Transverse colon (tissue), 4 donors: ENCODE measurements at regions not wholly inside any gene's neighbourhood (a gene's known extent, or its start where the extent isn't known, plus 50 kb on each side); places are given as distances from the start of the nearest gene placed in this dataset.

ENCODE experiments used
- DNase-seq: peaks from one replicate; pipeline ENCODE4 v3.0.0-alpha.2; 2019
- H3K27ac ChIP-seq, 4 donors: fragments of 200-600 bp; sonication (generic); 2 replicates each; pipeline ENCODE4 v1.5.1; 2016 to 2018; ENCODE audit warnings: inconsistent platforms in 4 of 4
- H3K27me3 ChIP-seq: fragments of 200-600 bp; sonication (generic); 2 replicates; pipeline ENCODE4 v1.5.1; 2017; ENCODE audit warnings: inconsistent platforms
- H3K36me3 ChIP-seq, 4 donors: fragments of 200-600 bp; sonication (generic); 2 replicates each; pipeline ENCODE4 v1.5.1; 2017 to 2019; ENCODE audit warnings: inconsistent platforms in 4 of 4
- H3K4me1 ChIP-seq, 4 donors: fragments of 200-600 bp; sonication (generic); 2 replicates each; pipeline ENCODE4 v1.5.1; 2017 to 2020; ENCODE audit warnings: inconsistent platforms in 4 of 4
- H3K4me3 ChIP-seq, 4 donors: fragments of 200-600 bp; sonication (generic); 1 replicate in 1 of 4; 2 replicates in 3 of 4; pipeline versions ENCODE4 v1.5.1 to v1.6.1; 2017 to 2019; ENCODE audit warnings: inconsistent platforms in 4 of 4
- H3K9me3 ChIP-seq, 2 donors: fragments of 200-600 bp; sonication (generic); 2 replicates each; pipeline ENCODE4 v1.5.1; 2017 to 2019; ENCODE audit warnings: inconsistent platforms in 2 of 2
- CTCF ChIP-seq, 5 experiments: fragments of 200-600 bp in 3 of 5; fragments of 450-650 bp in 2 of 5; sonication (generic) in 3 of 5; IDR thresholded peaks; 1 replicate in 2 of 5; 2 replicates in 3 of 5; pipeline ENCODE4 v1.5.1; 2016 to 2017; ENCODE audit warnings: antibody characterized with exemption in 5 of 5, inconsistent platforms in 3 of 5, mild to moderate bottlenecking in 2 of 5, moderate library complexity in 1 of 5
- EP300 ChIP-seq: sonication (generic); formaldehyde crosslinking; IDR thresholded peaks from one replicate; pipeline ENCODE4 v1.6.1; 2017; ENCODE audit warnings: antibody characterized with exemption, low read depth
- POLR2A ChIP-seq: fragments of 450-650 bp; IDR thresholded peaks from one replicate; pipeline ENCODE4 v1.6.1; 2016; ENCODE audit warnings: antibody characterized with exemption, mild to moderate bottlenecking, moderate library complexity
- POLR2AphosphoS5 ChIP-seq, 3 donors: sonication (generic); formaldehyde crosslinking; IDR thresholded peaks; one replicate each; pipeline ENCODE4 v1.6.1; 2016; ENCODE audit warnings: antibody characterized with exemption in 3 of 3
- WGBS, 2 donors: methylation state at CpG; one replicate each; pipeline ENCODE4 v1.1.5; 2018; ENCODE audit warnings: low coverage in 1 of 2; 5-methylcytosine and 5-hydroxymethylcytosine counted together
- in situ Hi-C, 4 donors: fragments of 200-750 bp; cut with MboI; loops; one replicate each; pipeline versions ENCODE4 v1.15.0 to v1.15.1; 2017; ENCODE audit warnings: low sequenced_read_pairs in 3 of 4, low pct_ligation_motif_present in 1 of 4, low pct_unique_long_range_greater_than_20kb in 1 of 4
- intact Hi-C: fragments of 100-400 bp; cut with DNase I; formaldehyde crosslinking; loops from one replicate; pipeline ENCODE4 v1.15.1; 2023; ENCODE audit warnings: low total_unique reads

GRCh38 chr14:36027354-36027753, 149.2 kb downstream of the PTCSC3 start:
- no peaks in the 10 kb centered on the region for H3K4me1 ChIP-seq
- intact Hi-C loops = no loop called here

GRCh38 chr14:36022765-36023410, 153.6 kb downstream of the PTCSC3 start:
- no peak for DNase-seq
- no peaks in the 10 kb centered on the region for H3K36me3 ChIP-seq
- whole genome bisulfite sequencing, 2 donors = 27 to 28% methylated on average over 8 of the region's 8 CpGs
- no peaks in the 10 kb centered on the region for H3K27me3 ChIP-seq
- H3K4me3 ChIP-seq = no peak overlapping the region
- no peaks in the 10 kb centered on the region for H3K9me3 ChIP-seq
- no peak overlapping the region for H3K27ac ChIP-seq
- in situ Hi-C loops (no loop called here), intact Hi-C loops (no loop called here)
- TF ChIP-seq EP300 (no peak), POLR2A (no peak), POLR2AphosphoS5 (IDR thresholded peaks at IDR 0.05) (no peak), CTCF (IDR thresholded peaks at IDR 0.05) (no peak)
- no peaks in the 10 kb centered on the region for H3K4me1 ChIP-seq

More at GRCh38 chr14:36027354-36027753, 149.2 kb downstream of the PTCSC3 start:
- no peak overlapping the region for H3K4me3 ChIP-seq
- DNase-seq = no peak
- TF ChIP-seq POLR2A = no peak
- no peak for TF ChIP-seq CTCF (IDR thresholded peaks at IDR 0.05)
- no peak for TF ChIP-seq POLR2AphosphoS5 (IDR thresholded peaks at IDR 0.05)
- TF ChIP-seq EP300 = no peak
- H3K36me3 ChIP-seq = no peaks in the 10 kb centered on the region
- H3K27me3 ChIP-seq = no peaks in the 10 kb centered on the region
- in situ Hi-C loops = no loop called here
- no peak overlapping the region for H3K27ac ChIP-seq
- H3K9me3 ChIP-seq = no peaks in the 10 kb centered on the region
- WGBS, 2 donors = 73 to 74% methylated on average over 3 of the region's 3 CpGs

- DNase-seq = no peak
- no peak for TF ChIP-seq POLR2AphosphoS5 (IDR thresholded peaks at IDR 0.05)
- TF ChIP-seq EP300 = no peak
- TF ChIP-seq POLR2A = no peak
- no peak for TF ChIP-seq CTCF (IDR thresholded peaks at IDR 0.05)
- H3K4me3 ChIP-seq = no peak overlapping the region
- intact Hi-C loops = no loop called here
- no peak overlapping the region for H3K27ac ChIP-seq
- H3K27me3 ChIP-seq = no peaks in the 10 kb centered on the region
- H3K9me3 ChIP-seq = no peaks in the 10 kb centered on the region
- no peaks in the 10 kb centered on the region for H3K36me3 ChIP-seq
- in situ Hi-C loops = no loop called here
- H3K4me1 ChIP-seq = no peaks in the 10 kb centered on the region
- WGBS, 2 donors = 61 to 66% methylated on average over 4 of the region's 4 CpGs
These were observed 154.8 kb downstream of the PTCSC3 start for GRCh38 chr14:36021591-36022320.

GRCh38 chr14:36021030-36021422, 155.5 kb downstream of the PTCSC3 start:
- H3K4me3 ChIP-seq = no peak overlapping the region
- TF ChIP-seq EP300 (no peak), POLR2AphosphoS5 (IDR thresholded peaks at IDR 0.05) (no peak), POLR2A (no peak), CTCF (IDR thresholded peaks at IDR 0.05) (no peak)
- no peaks in the 10 kb centered on the region for H3K9me3 ChIP-seq
- no peak overlapping the region for H3K27ac ChIP-seq
- in situ Hi-C loops (no loop called here), intact Hi-C loops (no loop called here)
- no peaks in the 10 kb centered on the region for H3K36me3 ChIP-seq
- no peak for DNase-seq
- H3K4me1 ChIP-seq = no peaks in the 10 kb centered on the region
- WGBS, 2 donors = 32 to 57% methylated on average over 2 of the region's 2 CpGs
- no peaks in the 10 kb centered on the region for H3K27me3 ChIP-seq
